Body of pancreas (tissue), 4 donors: ENCODE measurements at regions not wholly inside any gene's neighbourhood (a gene's known extent, or its start where the extent isn't known, plus 50 kb on each side); places are given as distances from the start of the nearest gene placed in this dataset.

Source experiments
- CTCF ChIP-seq, 7 experiments: fragments of 450-650 bp in 4 of 7; fragments of 200-600 bp in 3 of 7; sonication (generic) in 3 of 7; IDR thresholded peaks; one replicate each; pipeline ENCODE4 v1.5.1; 2016 to 2019; ENCODE audit warnings: antibody characterized with exemption in 7 of 7
- POLR2A ChIP-seq, 3 donors: fragments of 450-650 bp; IDR thresholded peaks; one replicate each; pipeline ENCODE4 v1.6.1; 2016; ENCODE audit warnings: antibody characterized with exemption in 3 of 3, mild to moderate bottlenecking in 2 of 3

DNA sequence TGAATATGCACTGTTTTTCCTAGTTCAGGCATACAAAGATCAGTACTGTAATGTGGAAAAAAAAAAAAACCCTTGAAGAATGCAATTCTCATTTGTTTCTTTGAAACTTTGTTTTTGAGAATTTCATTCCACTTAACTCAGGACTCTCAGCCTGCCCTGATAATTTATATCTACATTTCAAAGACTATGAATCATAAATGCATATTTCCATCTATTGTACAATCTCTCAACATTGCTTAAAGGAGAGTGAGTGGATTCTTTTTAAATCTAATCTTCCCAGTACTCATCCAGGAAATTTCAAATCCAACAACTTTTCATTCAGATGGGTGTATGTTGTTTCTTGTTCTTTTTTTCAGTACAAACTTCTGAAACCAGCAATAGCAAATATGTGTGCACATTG lies 322.2 kb upstream of the DDI1 start:
- TF ChIP-seq CTCF (IDR thresholded peaks at IDR 0.05) (no peak), POLR2A (IDR thresholded peaks at IDR 0.05) (no peak)
